ENCODE measurements at regions not wholly inside any gene's neighbourhood (a gene's known extent, or its start where the extent isn't known, plus 50 kb on each side); places are given as distances from the start of the nearest gene placed in this dataset.

GRCh38 chr13:73779881-73780280 is 354.3 kb downstream of the KLF12 start:
- no peak for DNase-seq

- no peak for DNase-seq
Observed at GRCh38 chr13:73778242-73778864, 355.9 kb downstream of the KLF12 start.

GRCh38 chr13:73777134-73777533 is 357.1 kb downstream of the KLF12 start:
- DNase-seq, result no peak

GRCh38 chr13:73776151-73776785 is 357.9 kb downstream of the KLF12 start:
- no peak for DNase-seq

- no peak for DNase-seq
Observed at GRCh38 chr13:73773168-73773549, 361.0 kb downstream of the KLF12 start.

- no peak for DNase-seq
Observed at GRCh38 chr13:73772449-73773167, 361.6 kb downstream of the KLF12 start.

GRCh38 chr13:73767747-73768315 is 366.4 kb downstream of the KLF12 start:
- DNase-seq, result peak in 1 of 2 experiments; percentile 6

GRCh38 chr13:73767191-73767741 is 366.9 kb downstream of the KLF12 start:
- no peak for DNase-seq

GRCh38 chr13:73765651-73766384 is 368.4 kb downstream of the KLF12 start:
- DNase-seq, result peak; percentile 85 to 89

- no peak for DNase-seq
Observed at GRCh38 chr13:73759434-73759833, 374.8 kb downstream of the KLF12 start.

GRCh38 chr13:73757481-73758233 is 376.5 kb downstream of the KLF12 start:
- DNase-seq, result no peak

- DNase-seq, result peak; percentile 29 to 32
Observed at GRCh38 chr13:73754727-73755292, 379.4 kb downstream of the KLF12 start.

GRCh38 chr13:73754241-73754640 is 380.0 kb downstream of the KLF12 start:
- DNase-seq, result no peak

GRCh38 chr13:73751290-73751689 is 382.9 kb downstream of the KLF12 start:
- no peak for DNase-seq

- no peak for DNase-seq
Observed at GRCh38 chr13:73748404-73748803, 385.8 kb downstream of the KLF12 start.

- DNase-seq, result no peak
Observed at GRCh38 chr13:73745190-73745589, 389.0 kb downstream of the KLF12 start.

GRCh38 chr13:73742982-73743381 is 391.2 kb downstream of the KLF12 start:
- no peak for DNase-seq

- DNase-seq, result no peak
Observed at GRCh38 chr13:73741742-73742141, 392.5 kb downstream of the KLF12 start.

GRCh38 chr13:73741111-73741510 is 393.1 kb downstream of the KLF12 start:
- no peak for DNase-seq

- DNase-seq, result no peak
Observed at GRCh38 chr13:73740666-73741065, 393.5 kb downstream of the KLF12 start.

- DNase-seq, result no peak
Observed at GRCh38 chr13:73739394-73739793, 394.8 kb downstream of the KLF12 start.

GRCh38 chr13:73738626-73739025 is 395.6 kb downstream of the KLF12 start:
- DNase-seq, result no peak

Measured in SHP77 (cell line).